HFFc6 (cell line): ENCODE measurements at regions not wholly inside any gene's neighbourhood (a gene's known extent, or its start where the extent isn't known, plus 50 kb on each side); places are given as distances from the start of the nearest gene placed in this dataset.

Source experiments
- DNase-seq: peaks from one replicate; pipeline ENCODE4 v3.0.0-alpha.2; 2018
- H3K27ac Mint-ChIP-seq: 2 replicates; pipeline ENCODE4 v1.8.0; 2020; ENCODE audit warnings: mild to moderate bottlenecking, mixed read lengths
- H3K27me3 Mint-ChIP-seq: 2 replicates; pipeline ENCODE4 v1.8.0; 2021; ENCODE audit warnings: mild to moderate bottlenecking, moderate library complexity, mixed read lengths; ENCODE audit not compliant: insufficient read depth
- H3K36me3 Mint-ChIP-seq: 2 replicates; pipeline ENCODE4 v1.8.0; 2021; ENCODE audit warnings: low read depth, mixed read lengths
- H3K4me1 Mint-ChIP-seq: 2 replicates; pipeline ENCODE4 v1.8.0; 2020; ENCODE audit warnings: low read depth, mixed read lengths
- H3K4me3 Mint-ChIP-seq: 2 replicates; pipeline ENCODE4 v1.8.0; 2020; ENCODE audit warnings: mild to moderate bottlenecking, moderate library complexity, mixed read lengths
- H3K9me3 Mint-ChIP-seq: 2 replicates; pipeline ENCODE4 v1.8.0; 2020; ENCODE audit warnings: mild to moderate bottlenecking, mixed read lengths
- TF ChIP-seq, protein P1 (sequence below): fragments of 200-600 bp; sonication (generic); IDR thresholded peaks from 2 replicates; pipeline ENCODE4 v1.5.0; 2021; ENCODE audit warnings: antibody characterized with exemption, mild to moderate bottlenecking

DNA sequence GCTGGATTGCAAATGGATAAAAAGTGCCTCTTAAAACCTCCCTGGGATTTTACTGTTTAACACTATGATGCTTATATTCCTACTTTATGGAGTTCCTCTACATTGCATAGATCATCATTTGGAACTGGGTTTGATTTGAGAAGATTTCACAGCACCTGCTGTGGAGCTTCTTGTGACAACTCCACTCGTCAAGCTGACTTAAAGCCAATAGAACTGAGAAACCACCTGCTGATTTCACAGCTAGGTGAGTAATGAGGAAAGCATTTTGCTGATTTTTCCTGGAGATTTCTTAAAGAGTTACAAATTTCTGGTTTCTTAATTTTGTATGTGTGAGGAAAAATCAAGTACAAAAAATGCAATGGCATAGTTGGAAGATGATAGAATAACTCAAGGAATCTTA, 739.1 kb upstream of the LRRTM1 start:
- no peak overlapping the region for H3K27ac Mint-ChIP-seq
- H3K4me1 Mint-ChIP-seq: no peaks in the 10 kb centered on the region
- H3K36me3 Mint-ChIP-seq: no peaks in the 10 kb centered on the region
- DNase-seq: no peak
- TF ChIP-seq, protein P1, sequence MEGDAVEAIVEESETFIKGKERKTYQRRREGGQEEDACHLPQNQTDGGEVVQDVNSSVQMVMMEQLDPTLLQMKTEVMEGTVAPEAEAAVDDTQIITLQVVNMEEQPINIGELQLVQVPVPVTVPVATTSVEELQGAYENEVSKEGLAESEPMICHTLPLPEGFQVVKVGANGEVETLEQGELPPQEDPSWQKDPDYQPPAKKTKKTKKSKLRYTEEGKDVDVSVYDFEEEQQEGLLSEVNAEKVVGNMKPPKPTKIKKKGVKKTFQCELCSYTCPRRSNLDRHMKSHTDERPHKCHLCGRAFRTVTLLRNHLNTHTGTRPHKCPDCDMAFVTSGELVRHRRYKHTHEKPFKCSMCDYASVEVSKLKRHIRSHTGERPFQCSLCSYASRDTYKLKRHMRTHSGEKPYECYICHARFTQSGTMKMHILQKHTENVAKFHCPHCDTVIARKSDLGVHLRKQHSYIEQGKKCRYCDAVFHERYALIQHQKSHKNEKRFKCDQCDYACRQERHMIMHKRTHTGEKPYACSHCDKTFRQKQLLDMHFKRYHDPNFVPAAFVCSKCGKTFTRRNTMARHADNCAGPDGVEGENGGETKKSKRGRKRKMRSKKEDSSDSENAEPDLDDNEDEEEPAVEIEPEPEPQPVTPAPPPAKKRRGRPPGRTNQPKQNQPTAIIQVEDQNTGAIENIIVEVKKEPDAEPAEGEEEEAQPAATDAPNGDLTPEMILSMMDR: no peak
- peaks cover 17% of the 10 kb centered on the region for H3K9me3 Mint-ChIP-seq
- H3K27me3 Mint-ChIP-seq: no peaks in the 10 kb centered on the region
- H3K4me3 Mint-ChIP-seq: no peak overlapping the region

DNA sequence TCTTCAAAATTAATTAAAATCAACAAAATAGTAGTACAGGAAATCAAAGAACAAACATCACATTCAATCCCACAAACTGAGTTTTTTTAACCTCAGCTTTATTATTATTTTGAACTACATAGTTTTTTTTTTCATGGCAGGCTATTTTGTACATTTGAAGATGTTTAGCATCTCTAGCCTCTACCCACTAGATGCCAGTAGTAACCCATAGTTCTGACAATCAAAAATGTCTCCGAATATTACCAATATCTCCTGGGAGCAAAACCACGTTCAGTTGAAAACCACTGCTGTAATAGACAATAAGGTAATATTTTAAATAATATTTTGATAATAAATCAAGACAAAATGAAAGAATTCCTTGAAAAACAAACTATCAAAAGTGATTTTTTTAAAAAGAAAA, 702.6 kb upstream of the LRRTM1 start:
- TF ChIP-seq, protein P1: no peak
- DNase-seq: no peak
- Mint-ChIP-seq H3K4me1 (no peaks in the 10 kb centered on the region), H3K4me3 (no peak overlapping the region), H3K27me3 (no peaks in the 10 kb centered on the region; the same call in 1 of the 2 replicates), H3K9me3 (peaks cover 38% of the 10 kb centered on the region), H3K27ac (no peak overlapping the region), H3K36me3 (peaks cover 5% of the 10 kb centered on the region; the same call in 1 of the 2 replicates)

DNA sequence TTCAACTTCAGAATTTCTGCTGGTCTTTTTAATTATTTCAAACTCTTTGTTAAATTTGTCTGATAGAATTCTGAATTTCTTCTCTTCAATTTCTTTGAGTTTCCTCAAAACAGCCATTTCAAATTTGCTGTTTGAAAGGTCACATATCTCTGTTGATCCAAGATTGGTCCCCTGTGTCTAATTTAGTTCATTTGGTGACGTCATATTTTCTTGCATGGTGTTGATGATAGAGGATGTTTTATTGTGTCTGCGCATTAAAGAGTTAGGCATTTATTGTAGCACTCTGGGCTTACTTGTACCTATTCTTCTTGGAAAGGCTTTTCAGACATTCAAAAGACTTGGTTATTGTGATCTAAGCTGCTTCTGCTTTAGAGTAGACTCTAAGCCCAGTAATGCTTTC, 698.4 kb upstream of the LRRTM1 start:
- Mint-ChIP-seq H3K27ac (no peak overlapping the region), H3K27me3 (no peaks in the 10 kb centered on the region; the same call in 1 of the 2 replicates), H3K36me3 (peaks cover 5% of the 10 kb centered on the region; the same call in 1 of the 2 replicates), H3K4me3 (no peak overlapping the region), H3K9me3 (peaks cover 66% of the 10 kb centered on the region), H3K4me1 (no peaks in the 10 kb centered on the region)
- no peak for DNase-seq
- TF ChIP-seq, protein P1: no peak

DNA sequence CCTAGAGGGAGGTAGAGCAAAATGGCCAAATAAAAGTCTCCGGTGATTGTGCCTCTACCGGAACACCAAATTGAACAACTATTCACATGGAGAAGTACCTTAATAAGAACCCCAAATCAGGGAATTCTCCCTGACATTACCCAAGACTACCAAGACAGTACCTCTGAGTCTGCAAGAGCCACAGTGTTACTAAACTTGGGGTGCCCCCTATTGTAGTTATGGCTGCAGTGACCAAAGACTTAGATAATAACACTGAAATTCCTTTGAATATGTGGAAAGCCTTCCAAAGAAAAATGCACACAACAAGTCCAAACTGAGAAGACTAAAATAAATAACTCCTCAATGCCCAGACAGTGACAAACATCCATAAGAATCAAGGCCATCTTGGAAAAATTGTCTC, 682.9 kb upstream of the LRRTM1 start:
- Mint-ChIP-seq H3K36me3 (peaks cover 4% of the 10 kb centered on the region; the same call in 1 of the 2 replicates), H3K4me3 (no peak overlapping the region), H3K9me3 (peaks cover 46% of the 10 kb centered on the region), H3K27me3 (no peaks in the 10 kb centered on the region), H3K4me1 (no peaks in the 10 kb centered on the region), H3K27ac (no peak overlapping the region)
- DNase-seq: no peak
- TF ChIP-seq, protein P1: no peak

DNA sequence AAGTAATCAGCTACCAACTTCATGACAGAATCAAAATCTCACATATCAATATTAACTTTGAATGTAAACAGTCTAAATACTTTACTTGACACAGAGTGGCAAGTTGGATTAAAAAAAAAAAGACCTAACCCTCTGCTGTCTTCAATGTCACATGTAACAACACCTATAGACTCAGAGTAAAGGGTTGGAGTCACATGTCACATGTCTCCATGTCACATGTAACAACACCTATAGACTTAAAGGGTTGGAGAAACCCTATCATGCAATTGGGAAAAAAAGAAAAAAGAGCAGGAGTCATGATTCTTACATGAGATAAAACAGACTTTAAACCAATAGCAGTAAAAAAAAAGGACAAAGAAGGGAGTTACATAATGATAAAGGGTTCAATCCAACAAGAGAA, 665.3 kb upstream of the LRRTM1 start:
- Mint-ChIP-seq H3K4me3 (no peak overlapping the region), H3K4me1 (no peaks in the 10 kb centered on the region), H3K36me3 (no peaks in the 10 kb centered on the region), H3K27ac (no peak overlapping the region), H3K9me3 (peaks cover 62% of the 10 kb centered on the region), H3K27me3 (no peaks in the 10 kb centered on the region)
- TF ChIP-seq, protein P1: no peak
- DNase-seq: no peak

DNA sequence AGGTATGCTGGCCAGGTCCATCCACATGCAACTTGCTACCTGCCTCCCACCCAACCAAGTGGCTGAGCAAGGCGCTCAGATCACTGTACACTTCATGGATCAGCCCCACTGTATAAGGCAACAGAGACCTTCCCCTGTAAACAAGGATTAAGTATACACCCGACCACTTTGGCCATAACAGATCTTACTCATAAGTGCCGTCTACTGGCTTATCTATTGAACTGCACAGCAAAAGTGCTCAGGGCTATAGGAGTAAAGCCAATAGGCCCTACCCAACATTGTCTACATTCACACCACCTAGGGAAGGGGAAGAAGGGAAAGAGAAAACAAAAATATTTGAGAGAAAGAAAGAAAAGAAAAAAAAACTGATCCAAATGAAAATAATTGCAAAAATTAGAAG, 663.9 kb upstream of the LRRTM1 start:
- DNase-seq: no peak
- Mint-ChIP-seq H3K4me1 (no peaks in the 10 kb centered on the region), H3K36me3 (0 out of 2 replicates have a peak, but pooled peaks cover 6% of the 10 kb centered on the region), H3K4me3 (no peak overlapping the region), H3K27ac (no peak overlapping the region), H3K9me3 (peaks cover 63% of the 10 kb centered on the region), H3K27me3 (no peaks in the 10 kb centered on the region; the same call in 1 of the 2 replicates)
- TF ChIP-seq, protein P1: no peak
